Body of pancreas (tissue), 4 donors: ENCODE measurements at regions not wholly inside any gene's neighbourhood (a gene's known extent, or its start where the extent isn't known, plus 50 kb on each side); places are given as distances from the start of the nearest gene placed in this dataset.

Experiments used
- POLR2A ChIP-seq, 3 donors: fragments of 450-650 bp; IDR thresholded peaks; one replicate each; pipeline ENCODE4 v1.6.1; 2016; ENCODE audit warnings: antibody characterized with exemption in 3 of 3, mild to moderate bottlenecking in 2 of 3
- TF ChIP-seq, protein P1 (sequence below), 7 experiments: fragments of 450-650 bp in 4 of 7; fragments of 200-600 bp in 3 of 7; sonication (generic) in 3 of 7; IDR thresholded peaks; one replicate each; pipeline ENCODE4 v1.5.1; 2016 to 2019; ENCODE audit warnings: antibody characterized with exemption in 7 of 7

DNA sequence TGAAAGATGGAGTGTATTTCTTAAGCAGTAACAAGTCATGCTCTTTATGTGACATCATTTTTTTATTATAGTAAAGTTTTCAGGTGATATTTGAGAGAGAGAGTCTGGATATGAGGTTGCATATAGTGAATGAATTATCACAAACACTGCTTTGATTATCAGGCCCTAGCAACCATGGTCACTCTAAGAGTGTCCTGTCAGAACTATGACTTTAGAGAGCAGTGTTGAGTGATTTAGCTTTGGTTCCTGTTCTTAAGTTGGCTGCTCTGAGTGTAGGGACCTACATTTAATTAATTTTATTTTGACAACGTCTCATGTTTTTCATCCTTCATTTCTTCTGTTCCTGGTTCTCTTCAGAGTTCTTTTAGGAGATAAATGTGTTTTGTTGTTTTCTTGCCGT, 275.5 kb downstream of the KCNJ3 start:
- TF ChIP-seq, protein P1, sequence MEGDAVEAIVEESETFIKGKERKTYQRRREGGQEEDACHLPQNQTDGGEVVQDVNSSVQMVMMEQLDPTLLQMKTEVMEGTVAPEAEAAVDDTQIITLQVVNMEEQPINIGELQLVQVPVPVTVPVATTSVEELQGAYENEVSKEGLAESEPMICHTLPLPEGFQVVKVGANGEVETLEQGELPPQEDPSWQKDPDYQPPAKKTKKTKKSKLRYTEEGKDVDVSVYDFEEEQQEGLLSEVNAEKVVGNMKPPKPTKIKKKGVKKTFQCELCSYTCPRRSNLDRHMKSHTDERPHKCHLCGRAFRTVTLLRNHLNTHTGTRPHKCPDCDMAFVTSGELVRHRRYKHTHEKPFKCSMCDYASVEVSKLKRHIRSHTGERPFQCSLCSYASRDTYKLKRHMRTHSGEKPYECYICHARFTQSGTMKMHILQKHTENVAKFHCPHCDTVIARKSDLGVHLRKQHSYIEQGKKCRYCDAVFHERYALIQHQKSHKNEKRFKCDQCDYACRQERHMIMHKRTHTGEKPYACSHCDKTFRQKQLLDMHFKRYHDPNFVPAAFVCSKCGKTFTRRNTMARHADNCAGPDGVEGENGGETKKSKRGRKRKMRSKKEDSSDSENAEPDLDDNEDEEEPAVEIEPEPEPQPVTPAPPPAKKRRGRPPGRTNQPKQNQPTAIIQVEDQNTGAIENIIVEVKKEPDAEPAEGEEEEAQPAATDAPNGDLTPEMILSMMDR (IDR thresholded peaks at IDR 0.05), result no peak
- TF ChIP-seq POLR2A (IDR thresholded peaks at IDR 0.05), result no peak
